ENCODE measurements at regions not wholly inside any gene's neighbourhood (a gene's known extent, or its start where the extent isn't known, plus 50 kb on each side); places are given as distances from the start of the nearest gene placed in this dataset.

GRCh38 chr1:95924684-95925083 is 690.7 kb downstream of the RWDD3 start:
- TF ChIP-seq EZH2 (IDR thresholded peaks at IDR 0.05; ENCODE audit: insufficient read depth, poor library complexity, severe bottlenecking): no peak
- no peak for TF ChIP-seq EZH2phosphoT487 (IDR thresholded peaks at IDR 0.05; ENCODE audit: insufficient read depth, low read depth)
